ENCODE measurements at regions not wholly inside any gene's neighbourhood (a gene's known extent, or its start where the extent isn't known, plus 50 kb on each side); places are given as distances from the start of the nearest gene placed in this dataset.

- Histone ChIP-seq H3K4me1 (ENCODE audit: control insufficient read depth, extremely low read depth, insufficient read depth, low read length) (no peaks in the 10 kb centered on the region), H4K20me1 (replicated peaks; ENCODE audit: control insufficient read depth, extremely low read depth, insufficient read depth, low read length) (no peaks in the 10 kb centered on the region), H3K9me3 (replicated peaks; ENCODE audit: control insufficient read depth, insufficient read depth, low read length) (no peaks in the 10 kb centered on the region), H3K9ac (replicated peaks; ENCODE audit: extremely low read depth, insufficient read depth, low read length) (no peak overlapping the region), H3K9me1 (replicated peaks; ENCODE audit: control insufficient read depth, extremely low read depth, insufficient read depth, low read length) (no peaks in the 10 kb centered on the region), H2AFZ (ENCODE audit: low read depth, low read length) (no peak overlapping the region), H3K4me3 (replicated peaks in 1 of 3; ENCODE audit: insufficient read depth in 1 of 3, low read depth in 1 of 3, low read length in 3 of 3) (no peak overlapping the region), H3K27ac (ENCODE audit: insufficient read depth, low read depth, low read length) (no peak overlapping the region), H3K79me2 (ENCODE audit: control insufficient read depth, insufficient read depth, low read length) (no peaks in the 10 kb centered on the region), H3K36me3 (ENCODE audit: control insufficient read depth in 2 of 2, extremely low read depth in 1 of 2, insufficient read depth in 2 of 2, low read length in 2 of 2) (no peaks in the 10 kb centered on the region), H3K4me2 (ENCODE audit: insufficient read depth, low read length) (no peak overlapping the region), H3K27me3 (ENCODE audit: control insufficient read depth in 2 of 2, insufficient read depth in 2 of 2, low read length in 2 of 2) (no peaks in the 10 kb centered on the region)
- FAIRE-seq, result no peak
- intact Hi-C loops (cut with micrococcal nuclease), result no loop called here
- DNase-seq (ENCODE audit: low read depth, low spot score), result no peak
- POLR2A ChIA-PET, result no interaction called here
- no peak for TF ChIP-seq MYC (IDR thresholded peaks at IDR 0.05; ENCODE audit: low read depth, low read length)
- no peak for TF ChIP-seq POLR2AphosphoS5 (IDR thresholded peaks at IDR 0.05; ENCODE audit: insufficient read depth, low read depth, low read length)
- TF ChIP-seq GATA2 (IDR thresholded peaks at IDR 0.05; ENCODE audit: insufficient read depth, insufficient read length, low read depth, low read length), result no peak
- TF ChIP-seq FOS (IDR thresholded peaks at IDR 0.05; ENCODE audit: borderline replicate concordance, insufficient read depth, low read length), result no peak
- TF ChIP-seq MAX (IDR thresholded peaks at IDR 0.05; ENCODE audit: insufficient read depth, insufficient read length), result no peak
- dilution Hi-C loops (cut with MboI; ENCODE audit: extremely low pct_ligation_motif_present, low sequenced_read_pairs), result no loop called here
- BruUV-seq (replicated peaks), result no TSS peak
- CTCF ChIA-PET, result interaction anchor here (1.0 kb wide), 1 partner anchor 1859 kb away, joined by 4 read pairs; no protein-coding TSS in a partner anchor
Observed at GRCh38 chr4:97015301-97015700, 1128.0 kb downstream of the STPG2 start.

- no peaks in the 10 kb centered on the region for H3K9me3 ChIP-seq (replicated peaks; ENCODE audit: control insufficient read depth, insufficient read depth, low read length)
- H2AFZ ChIP-seq (ENCODE audit: low read depth, low read length), result no peak overlapping the region
- H3K36me3 ChIP-seq (ENCODE audit: control insufficient read depth in 2 of 2, extremely low read depth in 1 of 2, insufficient read depth in 2 of 2, low read length in 2 of 2), result no peaks in the 10 kb centered on the region
- no peaks in the 10 kb centered on the region for H3K79me2 ChIP-seq (ENCODE audit: control insufficient read depth, insufficient read depth, low read length)
- no peaks in the 10 kb centered on the region for H3K9me1 ChIP-seq (replicated peaks; ENCODE audit: control insufficient read depth, extremely low read depth, insufficient read depth, low read length)
- dilution Hi-C loops (cut with MboI; ENCODE audit: extremely low pct_ligation_motif_present, low sequenced_read_pairs), result no loop called here
- no peaks in the 10 kb centered on the region for H4K20me1 ChIP-seq (replicated peaks; ENCODE audit: control insufficient read depth, extremely low read depth, insufficient read depth, low read length)
- TF ChIP-seq POLR2A (IDR thresholded peaks at IDR 0.05; ENCODE audit: low read depth, low read length) (no peak), GATA2 (IDR thresholded peaks at IDR 0.05; ENCODE audit: insufficient read depth, insufficient read length, low read depth, low read length) (no peak)
- CTCF ChIA-PET, result interaction anchor here (0.8 to 1.0 kb wide), 2 partner anchors 13 to 1860 kb away, joined by 3 to 4 read pairs; no protein-coding TSS in a partner anchor
- no peak overlapping the region for H3K27ac ChIP-seq (ENCODE audit: insufficient read depth, low read depth, low read length)
- no peak overlapping the region for H3K4me2 ChIP-seq (ENCODE audit: insufficient read depth, low read length)
- DNase-seq (ENCODE audit: low read depth, low spot score) (no peak), FAIRE-seq (no peak)
- no peaks in the 10 kb centered on the region for H3K27me3 ChIP-seq (ENCODE audit: control insufficient read depth in 2 of 2, insufficient read depth in 2 of 2, low read length in 2 of 2)
- no TSS peak for BruUV-seq (replicated peaks)
- POLR2A ChIA-PET, result no interaction called here
- H3K9ac ChIP-seq (replicated peaks; ENCODE audit: extremely low read depth, insufficient read depth, low read length), result no peak overlapping the region
- no peak overlapping the region for H3K4me3 ChIP-seq (replicated peaks in 1 of 3; ENCODE audit: insufficient read depth in 1 of 3, low read depth in 1 of 3, low read length in 3 of 3)
- intact Hi-C loops (cut with micrococcal nuclease), result no loop called here
- H3K4me1 ChIP-seq (ENCODE audit: control insufficient read depth, extremely low read depth, insufficient read depth, low read length), result no peaks in the 10 kb centered on the region
Observed at GRCh38 chr4:97016186-97016907, 1126.9 kb downstream of the STPG2 start.
